ENCODE measurements at regions not wholly inside any gene's neighbourhood (a gene's known extent, or its start where the extent isn't known, plus 50 kb on each side); places are given as distances from the start of the nearest gene placed in this dataset.
"Not testable (repeated sequence)": the region's sequence is repeated elsewhere in the genome, so short reads cannot be mapped to it uniquely, and the experiment has no call there.

GRCh38 chr14:105636935-105637334 is 110.6 kb downstream of the TMEM121 start:
- no peak for DNase-seq (ENCODE audit: low read depth, low spot score)

- DNase-seq (ENCODE audit: low read depth, low spot score): not testable (repeated sequence)
Measured at GRCh38 chr14:105637345-105637744, 111.0 kb downstream of the TMEM121 start.

- not testable (repeated sequence) for DNase-seq (ENCODE audit: low read depth, low spot score)
Measured at GRCh38 chr14:105639969-105640931, 113.9 kb downstream of the TMEM121 start.

GRCh38 chr14:105641075-105641937 is 114.9 kb downstream of the TMEM121 start:
- no peak for DNase-seq (ENCODE audit: low read depth, low spot score)

GRCh38 chr14:105641951-105642350 is 115.6 kb downstream of the TMEM121 start:
- not testable (repeated sequence) for DNase-seq (ENCODE audit: low read depth, low spot score)

GRCh38 chr14:105642486-105642885 is 116.1 kb downstream of the TMEM121 start:
- DNase-seq (ENCODE audit: low read depth, low spot score): not testable (repeated sequence)

GRCh38 chr14:105643406-105644052 is 117.1 kb downstream of the TMEM121 start:
- not testable (repeated sequence) for DNase-seq (ENCODE audit: low read depth, low spot score)

GRCh38 chr14:105644053-105644435 is 117.7 kb downstream of the TMEM121 start:
- not testable (repeated sequence) for DNase-seq (ENCODE audit: low read depth, low spot score)

- DNase-seq (ENCODE audit: low read depth, low spot score): not testable (repeated sequence)
Measured at GRCh38 chr14:105644457-105644856, 118.1 kb downstream of the TMEM121 start.

- DNase-seq (ENCODE audit: low read depth, low spot score): not testable (repeated sequence)
Measured at GRCh38 chr14:105644891-105645290, 118.5 kb downstream of the TMEM121 start.

- not testable (repeated sequence) for DNase-seq (ENCODE audit: low read depth, low spot score)
Measured at GRCh38 chr14:105645389-105645788, 119.0 kb downstream of the TMEM121 start.

GRCh38 chr14:105646175-105646574 is 119.8 kb downstream of the TMEM121 start:
- no peak for DNase-seq (ENCODE audit: low read depth, low spot score)

GRCh38 chr14:105646711-105647281 is 120.4 kb downstream of the TMEM121 start:
- not testable (repeated sequence) for DNase-seq (ENCODE audit: low read depth, low spot score)

GRCh38 chr14:105647426-105647783 is 121.0 kb downstream of the TMEM121 start:
- DNase-seq (ENCODE audit: low read depth, low spot score): not testable (repeated sequence)

GRCh38 chr14:105647784-105648608 is 121.6 kb downstream of the TMEM121 start:
- DNase-seq (ENCODE audit: low read depth, low spot score): no peak

GRCh38 chr14:105648609-105649535 is 122.5 kb downstream of the TMEM121 start:
- not testable (repeated sequence) for DNase-seq (ENCODE audit: low read depth, low spot score)

GRCh38 chr14:105652317-105652716 is 125.9 kb downstream of the TMEM121 start:
- not testable (repeated sequence) for DNase-seq (ENCODE audit: low read depth, low spot score)

- not testable (repeated sequence) for DNase-seq (ENCODE audit: low read depth, low spot score)
Measured at GRCh38 chr14:105653921-105654320, 127.5 kb downstream of the TMEM121 start.

- not testable (repeated sequence) for DNase-seq (ENCODE audit: low read depth, low spot score)
Measured at GRCh38 chr14:105659255-105659654, 132.9 kb downstream of the TMEM121 start.
